ENCODE measurements at regions not wholly inside any gene's neighbourhood (a gene's known extent, or its start where the extent isn't known, plus 50 kb on each side); places are given as distances from the start of the nearest gene placed in this dataset.

- no peak for DNase-seq (ENCODE audit: low spot score)
Measured at GRCh38 chr13:62643799-62644524, 1228.3 kb upstream of the PCDH20 start.

- no peak for DNase-seq (ENCODE audit: low spot score)
Measured at GRCh38 chr13:62643007-62643483, 1227.4 kb upstream of the PCDH20 start.

- DNase-seq (ENCODE audit: low spot score): no peak
Measured at GRCh38 chr13:62635161-62635560, 1219.5 kb upstream of the PCDH20 start.

GRCh38 chr13:62633448-62633847 is 1217.8 kb upstream of the PCDH20 start:
- DNase-seq (ENCODE audit: low spot score): no peak

- DNase-seq (ENCODE audit: low spot score): no peak
Measured at GRCh38 chr13:62631619-62632018, 1216.0 kb upstream of the PCDH20 start.

- no peak for DNase-seq (ENCODE audit: low spot score)
Measured at GRCh38 chr13:62631124-62631523, 1215.5 kb upstream of the PCDH20 start.

GRCh38 chr13:62629618-62630017 is 1214.0 kb upstream of the PCDH20 start:
- no peak for DNase-seq (ENCODE audit: low spot score)

- DNase-seq (ENCODE audit: low spot score): no peak
Measured at GRCh38 chr13:62627226-62627625, 1211.6 kb upstream of the PCDH20 start.

- no peak for DNase-seq (ENCODE audit: low spot score)
Measured at GRCh38 chr13:62626771-62627170, 1211.1 kb upstream of the PCDH20 start.

GRCh38 chr13:62625214-62625881 is 1209.7 kb upstream of the PCDH20 start:
- no peak for DNase-seq (ENCODE audit: low spot score)

- DNase-seq (ENCODE audit: low spot score): no peak
Measured at GRCh38 chr13:62613819-62614218, 1198.2 kb upstream of the PCDH20 start.

- DNase-seq (ENCODE audit: low spot score): no peak
Measured at GRCh38 chr13:62611343-62611742, 1195.7 kb upstream of the PCDH20 start.

GRCh38 chr13:62598708-62599107 is 1183.1 kb upstream of the PCDH20 start:
- no peak for DNase-seq (ENCODE audit: low spot score)

- no peak for DNase-seq (ENCODE audit: low spot score)
Measured at GRCh38 chr13:62595976-62596375, 1180.3 kb upstream of the PCDH20 start.

GRCh38 chr13:62593804-62594203 is 1178.2 kb upstream of the PCDH20 start:
- no peak for DNase-seq (ENCODE audit: low spot score)

- DNase-seq (ENCODE audit: low spot score): no peak
Measured at GRCh38 chr13:62583466-62583865, 1167.8 kb upstream of the PCDH20 start.

GRCh38 chr13:62578402-62578801 is 1162.8 kb upstream of the PCDH20 start:
- DNase-seq (ENCODE audit: low spot score): no peak

- no peak for DNase-seq (ENCODE audit: low spot score)
Measured at GRCh38 chr13:62564770-62565169, 1149.1 kb upstream of the PCDH20 start.

- DNase-seq (ENCODE audit: low spot score): no peak
Measured at GRCh38 chr13:62563251-62563650, 1147.6 kb upstream of the PCDH20 start.

GRCh38 chr13:62556978-62557377 is 1141.3 kb upstream of the PCDH20 start:
- DNase-seq (ENCODE audit: low spot score): no peak

GRCh38 chr13:62551588-62551987 is 1135.9 kb upstream of the PCDH20 start:
- no peak for DNase-seq (ENCODE audit: low spot score)

- DNase-seq (ENCODE audit: low spot score): no peak
Measured at GRCh38 chr13:62544928-62545327, 1129.3 kb upstream of the PCDH20 start.

GRCh38 chr13:62537593-62537992 is 1121.9 kb upstream of the PCDH20 start:
- no peak for DNase-seq (ENCODE audit: low spot score)

- DNase-seq (ENCODE audit: low spot score): no peak
Measured at GRCh38 chr13:62525652-62526051, 1110.0 kb upstream of the PCDH20 start.
